Ishikawa (cell line): ENCODE measurements at regions not wholly inside any gene's neighbourhood (a gene's known extent, or its start where the extent isn't known, plus 50 kb on each side); places are given as distances from the start of the nearest gene placed in this dataset.

Experiments
- CEBPB ChIP-seq: IDR thresholded peaks from 2 replicates; pipeline ENCODE4 v1.6.1; 2012
- CREB1 ChIP-seq: IDR thresholded peaks from 2 replicates; pipeline ENCODE4 v1.6.1; 2012; ENCODE audit warnings: low read depth
- EGR1 ChIP-seq: IDR thresholded peaks from 2 replicates; pipeline ENCODE4 v1.6.1; 2012
- EP300 ChIP-seq: IDR thresholded peaks from 2 replicates; pipeline ENCODE4 v1.6.1; 2012; ENCODE audit warnings: borderline replicate concordance
- FOXM1 ChIP-seq: IDR thresholded peaks from 2 replicates; pipeline ENCODE4 v1.6.1; 2012; ENCODE audit warnings: low read depth, borderline replicate concordance
- MAX ChIP-seq: IDR thresholded peaks from 2 replicates; pipeline ENCODE4 v1.6.1; 2012
- NFIC ChIP-seq: IDR thresholded peaks from 2 replicates; pipeline ENCODE4 v1.6.1; 2012
- RAD21 ChIP-seq: IDR thresholded peaks from 2 replicates; pipeline ENCODE4 v1.6.1; 2012; ENCODE audit warnings: low read depth
- REST ChIP-seq: IDR thresholded peaks from 2 replicates; pipeline ENCODE4 v1.6.1; 2012; ENCODE audit warnings: low read depth, mild to moderate bottlenecking
- TAF1 ChIP-seq: IDR thresholded peaks from 2 replicates; pipeline ENCODE4 v1.6.1; 2012; ENCODE audit warnings: low read depth, mild to moderate bottlenecking
- TCF12 ChIP-seq: IDR thresholded peaks from 2 replicates; pipeline ENCODE4 v1.6.1; 2012; ENCODE audit warnings: low read depth
- TEAD4 ChIP-seq: IDR thresholded peaks from 2 replicates; pipeline ENCODE4 v1.6.1; 2012
- USF1 ChIP-seq: IDR thresholded peaks from 2 replicates; pipeline ENCODE4 v1.6.1; 2012
- YY1 ChIP-seq: IDR thresholded peaks from 2 replicates; pipeline ENCODE4 v1.6.1; 2012; ENCODE audit warnings: low read depth
- ZBTB7A ChIP-seq: IDR thresholded peaks from 2 replicates; pipeline ENCODE4 v1.6.1; 2012; ENCODE audit warnings: low read depth

- TF ChIP-seq USF1 = no peak
- TF ChIP-seq EGR1 = no peak
- no peak for TF ChIP-seq TAF1
- TF ChIP-seq MAX = no peak
- no peak for TF ChIP-seq CEBPB
- no peak for TF ChIP-seq YY1
- TF ChIP-seq CREB1 = no peak
- TF ChIP-seq TEAD4 = no peak
- TF ChIP-seq TCF12 = no peak
- no peak for TF ChIP-seq REST
- no peak for TF ChIP-seq ZBTB7A
- no peak for TF ChIP-seq NFIC
- TF ChIP-seq EP300 = no peak
- TF ChIP-seq FOXM1 = no peak
- no peak for TF ChIP-seq RAD21
Observed at GRCh38 chr5:56700711-56701110, 114.6 kb upstream of the MAP3K1 start.

GRCh38 chr5:56699538-56699937 lies 115.8 kb upstream of the MAP3K1 start:
- TF ChIP-seq YY1 (no peak), CREB1 (no peak), TEAD4 (no peak), FOXM1 (no peak), EP300 (no peak), USF1 (no peak), TAF1 (no peak)

GRCh38 chr5:56698463-56699381 lies 116.6 kb upstream of the MAP3K1 start:
- TF ChIP-seq CEBPB (no peak), FOXM1 (no peak), MAX (no peak), TCF12 (no peak), REST (no peak), TAF1 (no peak), USF1 (no peak), NFIC (no peak), ZBTB7A (no peak), RAD21 (no peak)

GRCh38 chr5:56696900-56697299 lies 118.4 kb upstream of the MAP3K1 start:
- peak; percentile 20; the same call in 1 of the 2 replicates for TF ChIP-seq NFIC
- TF ChIP-seq CEBPB = no peak
- no peak for TF ChIP-seq USF1
- no peak for TF ChIP-seq MAX
- no peak for TF ChIP-seq YY1
- TF ChIP-seq FOXM1 = no peak
- TF ChIP-seq REST = no peak
